Fibroblast of pulmonary artery (primary cell): ENCODE measurements at regions not wholly inside any gene's neighbourhood (a gene's known extent, or its start where the extent isn't known, plus 50 kb on each side); places are given as distances from the start of the nearest gene placed in this dataset.
"Not testable (repeated sequence)": the region's sequence is repeated elsewhere in the genome, so short reads cannot be mapped to it uniquely, and the experiment has no call there.

Experiments used
- DNase-seq: peaks from one replicate; pipeline ENCODE4 v3.0.0-alpha.2; 2010; ENCODE audit warnings: low read depth
- H3K4me3 ChIP-seq: replicated peaks from 2 replicates; pipeline ENCODE4 v1.5.1; 2011; ENCODE audit warnings: low read depth, mild to moderate bottlenecking, control low read depth, low read length, moderate library complexity
- CTCF ChIP-seq: IDR thresholded peaks from 2 replicates; pipeline ENCODE4 v1.5.1; 2011; ENCODE audit warnings: mild to moderate bottlenecking, control low read depth, low read length, inconsistent platforms; ENCODE audit errors: missing control alignments

- DNase-seq: no peak
- H3K4me3 ChIP-seq: no peak overlapping the region
- no peak for TF ChIP-seq CTCF
These were observed 341.4 kb upstream of the PSMD7 start for GRCh38 chr16:73955255-73955654.

- no peak for TF ChIP-seq CTCF
- no peak for DNase-seq
- no peak overlapping the region for H3K4me3 ChIP-seq
These were observed 345.1 kb upstream of the PSMD7 start for GRCh38 chr16:73951481-73951880.

DNA sequence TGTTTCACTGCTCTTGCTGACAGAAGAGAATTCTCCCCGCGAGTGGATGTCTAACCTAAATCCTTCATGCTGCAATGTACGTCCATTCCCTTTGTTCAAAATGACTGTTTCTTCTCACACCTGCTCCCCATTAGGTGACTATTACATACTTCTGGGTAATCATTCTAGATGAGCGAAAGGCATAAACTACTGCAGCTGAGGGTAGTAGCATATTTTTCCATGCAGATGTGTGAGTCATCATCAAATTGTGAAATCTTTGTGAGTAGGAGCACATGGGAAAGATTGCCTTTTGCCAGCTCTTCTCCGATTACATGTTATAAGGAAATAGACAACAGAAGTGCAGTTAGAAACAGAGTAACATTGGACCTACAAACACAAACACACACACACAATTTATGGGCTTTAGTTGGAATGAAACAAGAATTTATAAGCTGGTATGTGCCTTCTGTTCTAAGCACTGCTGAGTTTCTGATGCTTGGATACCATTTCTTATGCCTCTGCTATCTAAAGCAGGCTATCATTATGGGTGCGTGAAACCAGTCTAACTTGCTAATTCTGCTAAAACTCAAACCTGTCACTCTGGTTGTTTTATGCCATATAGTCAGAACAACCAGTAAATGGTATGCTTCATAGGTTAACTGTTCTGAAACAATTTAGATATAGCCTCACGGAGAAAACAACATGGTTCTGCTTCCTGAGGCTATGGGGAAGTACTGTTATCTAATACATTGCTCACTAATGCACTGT is 346.9 kb upstream of the PSMD7 start:
- DNase-seq: peak; percentile 63
- no peak overlapping the region for H3K4me3 ChIP-seq
- no peak for TF ChIP-seq CTCF

DNA sequence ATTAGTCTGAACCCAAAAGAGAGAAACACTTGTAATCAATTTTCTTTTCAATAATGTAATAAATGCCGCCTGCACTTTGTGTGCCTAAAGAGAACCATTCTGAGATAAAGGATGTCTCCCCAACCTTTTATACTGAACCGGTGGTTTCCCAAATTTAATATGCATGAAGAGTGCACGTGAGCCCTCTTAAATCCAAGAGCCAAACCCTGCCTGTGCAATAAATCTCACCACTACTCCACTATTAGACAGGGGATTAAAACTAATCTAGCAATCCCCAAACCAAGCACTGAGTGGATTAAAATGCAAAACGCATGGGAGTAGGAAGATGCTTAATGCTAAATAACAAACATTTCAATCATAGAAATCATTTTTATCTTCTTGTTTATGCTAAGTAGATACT is 351.0 kb upstream of the PSMD7 start:
- no peak for TF ChIP-seq CTCF
- DNase-seq: no peak
- no peak overlapping the region for H3K4me3 ChIP-seq

DNA sequence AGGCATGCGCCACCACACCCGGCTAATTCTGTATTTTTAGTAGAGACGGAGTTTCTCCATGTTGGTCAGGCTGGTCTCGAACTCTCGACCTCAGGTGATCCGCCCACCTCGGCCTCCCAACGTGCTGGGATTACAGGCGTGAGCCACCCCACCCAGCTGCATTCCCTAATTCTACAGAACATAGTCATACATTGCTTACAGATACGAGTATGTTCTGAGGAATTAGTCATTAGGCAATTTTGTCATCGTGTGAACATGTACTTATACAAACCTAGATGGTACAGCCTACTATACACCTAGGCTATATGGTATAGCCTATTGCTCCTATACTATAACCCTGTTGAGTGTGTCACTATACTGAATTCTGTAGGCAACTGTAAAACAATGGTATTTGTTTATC is 353.4 kb upstream of the PSMD7 start:
- H3K4me3 ChIP-seq, DNase-seq: not testable (repeated sequence)

DNA sequence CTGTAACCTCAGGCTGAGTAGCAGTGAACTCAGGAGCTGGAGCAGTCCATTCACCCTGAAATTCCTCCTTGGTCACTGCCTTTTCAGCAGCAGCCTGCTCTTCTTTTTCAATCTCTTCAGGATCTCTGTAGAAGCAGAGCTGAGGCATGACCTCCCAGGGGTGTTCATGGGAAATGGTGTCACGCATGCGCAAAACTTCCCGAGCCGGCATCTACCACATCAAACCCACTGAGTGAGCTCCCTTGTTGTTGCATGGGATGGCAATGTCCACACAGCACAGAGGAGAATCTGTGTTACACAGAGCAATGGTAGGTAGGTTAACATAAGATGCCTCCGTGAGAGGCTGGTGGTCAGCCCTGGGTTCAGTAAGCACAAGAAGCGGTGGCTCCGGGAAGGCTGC is 355.8 kb upstream of the PSMD7 start:
- H3K4me3 ChIP-seq: not testable (repeated sequence)

DNA sequence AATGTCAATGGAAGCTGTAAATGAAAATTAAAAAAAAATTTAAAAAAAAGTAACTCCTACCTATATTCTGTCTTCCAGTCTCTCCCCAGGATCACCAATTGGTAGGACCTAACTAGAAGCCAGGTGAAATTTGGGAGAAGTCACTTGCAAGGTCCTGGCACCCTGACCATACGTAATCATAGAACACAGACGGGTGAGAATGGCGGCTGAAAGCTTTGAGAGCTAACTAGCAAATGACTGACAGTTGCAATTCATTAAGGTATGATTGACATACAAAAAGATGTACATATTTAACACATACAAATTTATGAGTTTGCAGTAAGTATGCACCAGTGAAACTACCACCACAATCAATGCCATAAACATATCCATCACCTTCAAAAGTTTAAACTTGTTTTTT is 372.7 kb upstream of the PSMD7 start:
- no peak overlapping the region for H3K4me3 ChIP-seq
- TF ChIP-seq CTCF: no peak
- DNase-seq: no peak

More for the DNA sequence above, 355.8 kb upstream of the PSMD7 start:
- DNase-seq: not testable (repeated sequence)

DNA sequence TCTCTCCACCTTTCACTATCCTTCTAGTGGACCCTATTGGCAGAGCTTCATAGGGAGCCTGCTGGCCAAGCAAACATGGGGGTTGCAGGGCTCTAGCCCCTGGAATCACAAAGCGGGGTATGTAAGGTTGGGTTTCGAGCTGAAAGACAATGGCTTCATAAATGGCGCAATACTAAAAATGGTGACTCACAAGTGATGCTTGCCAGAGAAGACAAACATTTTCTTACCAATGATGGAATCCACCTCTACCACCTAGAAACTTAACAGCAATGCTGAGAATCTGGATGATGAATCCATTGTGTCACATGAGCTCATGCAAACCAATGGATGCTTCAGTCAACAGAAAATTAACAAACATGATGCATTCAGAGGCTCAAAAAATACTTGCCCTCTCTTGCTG is 375.3 kb upstream of the PSMD7 start:
- no peak for TF ChIP-seq CTCF
- no peak for DNase-seq
- no peak overlapping the region for H3K4me3 ChIP-seq
